Neuronal stem cell (in vitro differentiated cells): ENCODE measurements at regions not wholly inside any gene's neighbourhood (a gene's known extent, or its start where the extent isn't known, plus 50 kb on each side); places are given as distances from the start of the nearest gene placed in this dataset.

Experiments
- DNase-seq: peaks from one replicate; pipeline ENCODE4 v3.0.0-alpha.2; 2013; ENCODE audit warnings: low spot score
- H2AFZ ChIP-seq: one replicate; pipeline ENCODE4 v1.6.1; 2013; ENCODE audit warnings: mild to moderate bottlenecking, low read length, inconsistent platforms
- H2AK5ac ChIP-seq: 2 replicates; pipeline ENCODE4 v1.6.1; 2013; ENCODE audit warnings: low read depth, mild to moderate bottlenecking, inconsistent platforms, low read length, moderate library complexity, mixed read lengths
- H2BK120ac ChIP-seq: 2 replicates; pipeline ENCODE4 v1.6.1; 2013; ENCODE audit warnings: low read depth, mild to moderate bottlenecking, inconsistent platforms, low read length, moderate library complexity, mixed read lengths
- H2BK12ac ChIP-seq: one replicate; pipeline ENCODE4 v1.6.1; 2013; ENCODE audit warnings: low read length, inconsistent platforms
- H2BK15ac ChIP-seq: 2 replicates; pipeline ENCODE4 v1.6.1; 2013; ENCODE audit warnings: mild to moderate bottlenecking, low read length, inconsistent platforms, mixed read lengths
- H2BK5ac ChIP-seq: one replicate; pipeline ENCODE4 v1.6.1; 2013; ENCODE audit warnings: inconsistent platforms, mild to moderate bottlenecking, low read length, moderate library complexity
- H3K14ac ChIP-seq: one replicate; pipeline ENCODE4 v1.6.1; 2013; ENCODE audit warnings: low read length, inconsistent platforms
- H3K18ac ChIP-seq: 2 replicates; pipeline ENCODE4 v1.6.1; 2013; ENCODE audit warnings: low read length, inconsistent platforms
- H3K23ac ChIP-seq: 2 replicates; pipeline ENCODE4 v1.6.1; 2013; ENCODE audit warnings: low read depth, mild to moderate bottlenecking, mixed read lengths, low read length, inconsistent platforms; ENCODE audit not compliant: poor library complexity
- H3K27ac ChIP-seq: replicated peaks from 3 replicates; pipeline ENCODE4 v1.5.1; 2013; ENCODE audit warnings: low read length, inconsistent platforms
- H3K27me3 ChIP-seq, 3 experiments: 2 replicates each; pipeline ENCODE4 v1.6.1; 2013; ENCODE audit warnings: low read length in 3 of 3, mild to moderate bottlenecking in 2 of 3, inconsistent platforms in 1 of 3, low read depth in 1 of 3, mixed read lengths in 1 of 3, moderate library complexity in 1 of 3; ENCODE audit not compliant: control insufficient read depth in 3 of 3, insufficient read depth in 3 of 3
- H3K36me3 ChIP-seq, 2 donors: replicated peaks in 1 of 2; 2 replicates each; pipeline ENCODE4 v1.6.1; 2013; ENCODE audit warnings: low read length in 2 of 2; ENCODE audit not compliant: control insufficient read depth in 2 of 2, insufficient read depth in 2 of 2
- H3K4ac ChIP-seq: 2 replicates; pipeline ENCODE4 v1.6.1; 2013; ENCODE audit warnings: inconsistent platforms, mild to moderate bottlenecking, low read length, moderate library complexity
- H3K4me1 ChIP-seq, 2 donors: 1 replicate in 1 of 2; 2 replicates in 1 of 2; pipeline ENCODE4 v1.6.1; 2013; ENCODE audit warnings: low read length in 2 of 2, low read depth in 1 of 2; ENCODE audit not compliant: control insufficient read depth in 2 of 2, insufficient read depth in 1 of 2
- H3K4me2 ChIP-seq: one replicate; pipeline ENCODE4 v1.6.1; 2013; ENCODE audit warnings: mild to moderate bottlenecking, low read length, inconsistent platforms; ENCODE audit not compliant: insufficient read depth, poor library complexity, severe bottlenecking
- H3K4me3 ChIP-seq, 2 donors: 2 replicates each; pipeline ENCODE4 v1.5.1; 2013; ENCODE audit warnings: low read length in 2 of 2, mild to moderate bottlenecking in 2 of 2, inconsistent platforms in 1 of 2, moderate library complexity in 1 of 2
- H3K79me1 ChIP-seq: one replicate; pipeline ENCODE4 v1.6.1; 2013; ENCODE audit warnings: low read depth, mild to moderate bottlenecking, inconsistent platforms, low read length, moderate library complexity
- H3K9ac ChIP-seq: one replicate; pipeline ENCODE4 v1.6.1; 2013; ENCODE audit warnings: mild to moderate bottlenecking, low read depth, low read length, inconsistent platforms; ENCODE audit not compliant: poor library complexity
- H3K9me3 ChIP-seq, 2 donors: replicated peaks in 1 of 2; 2 replicates each; pipeline versions ENCODE3 to v1.6.1; 2013; ENCODE audit warnings: low read length in 2 of 2, mild to moderate bottlenecking in 2 of 2, inconsistent platforms in 1 of 2, low read depth in 1 of 2, mixed read lengths in 1 of 2, moderate library complexity in 1 of 2; ENCODE audit not compliant: control insufficient read depth in 2 of 2, insufficient read depth in 1 of 2
- H4K8ac ChIP-seq: one replicate; pipeline ENCODE4 v1.6.1; 2013; ENCODE audit warnings: low read depth, mild to moderate bottlenecking, inconsistent platforms, low read length, moderate library complexity
- H4K91ac ChIP-seq: one replicate; pipeline ENCODE4 v1.6.1; 2013; ENCODE audit warnings: low read length, low read depth, mild to moderate bottlenecking, inconsistent platforms; ENCODE audit not compliant: poor library complexity
- WGBS, 2 donors: extraction: QIAGEN DNeasy Blood & Tissue Kit; methylation state at CpG; one replicate each; pipeline ENCODE4 v1.1.7; 2013; ENCODE audit warnings: missing lambda C conversion rate in 2 of 2, mixed read lengths in 1 of 2; ENCODE audit not compliant: insufficient read length in 2 of 2, insufficient replicate concordance in 1 of 2; ENCODE audit errors: extremely low coverage in 2 of 2; 5-methylcytosine and 5-hydroxymethylcytosine counted together

GRCh38 chr15:95284492-95284891, 1046.0 kb upstream of the NR2F2 start:
- Histone ChIP-seq H4K91ac (no peak overlapping the region), H2BK120ac (no peak overlapping the region), H3K4ac (no peak overlapping the region), H3K18ac (no peak overlapping the region), H2BK15ac (no peak overlapping the region), H2AFZ (peak overlapping the region; percentile 85), H3K4me3 (no peak overlapping the region), H3K27ac (no peak overlapping the region), H3K27me3 (no peaks in the 10 kb centered on the region), H3K9me3 (no peaks in the 10 kb centered on the region), H3K79me1 (no peaks in the 10 kb centered on the region), H3K4me1 (peaks cover 9 to 41% of the 10 kb centered on the region in 2 donors), H2BK12ac (no peak overlapping the region), H3K36me3 (no peaks in the 10 kb centered on the region), H3K23ac (no peak overlapping the region), H2BK5ac (no peak overlapping the region), H3K9ac (no peak overlapping the region), H3K14ac (no peak overlapping the region), H2AK5ac (no peak overlapping the region), H3K4me2 (no peak overlapping the region), H4K8ac (no peak overlapping the region)
- DNase-seq, result no peak
- WGBS, 2 donors, result no CpG with 5 or more reads among the region's 4 CpGs

- no peak overlapping the region for H4K91ac ChIP-seq
- no peak overlapping the region for H2BK12ac ChIP-seq
- no peak overlapping the region for H3K4me3 ChIP-seq
- no peak overlapping the region for H3K27ac ChIP-seq
- H3K36me3 ChIP-seq, result no peaks in the 10 kb centered on the region
- no peaks in the 10 kb centered on the region for H3K27me3 ChIP-seq
- H3K23ac ChIP-seq, result no peak overlapping the region
- no peak overlapping the region for H2BK15ac ChIP-seq
- DNase-seq, result peak; percentile 51
- H3K14ac ChIP-seq, result no peak overlapping the region
- H3K4ac ChIP-seq, result no peak overlapping the region
- no peak overlapping the region for H2BK5ac ChIP-seq
- no peaks in the 10 kb centered on the region for H3K79me1 ChIP-seq
- peak overlapping the region; percentile 85 for H2AFZ ChIP-seq
- no peak overlapping the region for H2AK5ac ChIP-seq
- H3K9ac ChIP-seq, result no peak overlapping the region
- no peak overlapping the region for H3K4me2 ChIP-seq
- H3K18ac ChIP-seq, result no peak overlapping the region
- H3K9me3 ChIP-seq, result no peaks in the 10 kb centered on the region
- no peak overlapping the region for H2BK120ac ChIP-seq
- H3K4me1 ChIP-seq, result peaks cover 9 to 46% of the 10 kb centered on the region in 2 donors
- no peak overlapping the region for H4K8ac ChIP-seq
- WGBS, 2 donors, result no CpG with 5 or more reads among the region's 3 CpGs
Observed at GRCh38 chr15:95284933-95285421, 1045.5 kb upstream of the NR2F2 start.

DNA sequence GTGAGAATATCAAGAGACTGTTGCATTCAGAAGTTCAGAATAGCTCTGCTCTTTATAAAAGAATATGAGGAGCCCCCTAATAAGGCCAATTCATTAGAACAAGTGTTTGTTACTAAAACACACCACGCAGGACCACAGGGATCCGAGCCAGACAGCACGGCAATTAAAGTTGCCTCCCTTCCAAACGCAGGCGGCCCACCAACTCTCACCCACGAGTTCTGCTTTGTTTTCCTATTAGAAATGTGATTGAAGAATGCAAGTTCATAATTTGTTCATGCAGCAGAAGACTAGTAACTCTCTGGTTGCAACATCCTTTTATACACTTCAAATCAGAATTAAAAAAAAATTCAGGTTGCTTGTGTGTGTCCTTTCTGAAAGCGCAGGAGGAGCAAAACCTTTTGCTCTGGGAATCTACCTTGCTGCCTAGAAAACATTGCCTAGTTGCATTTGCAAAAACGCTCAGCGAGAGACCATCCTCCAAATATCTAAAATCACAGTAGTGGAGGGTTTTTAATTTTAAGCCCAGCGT, 1044.1 kb upstream of the NR2F2 start:
- peak overlapping the region; percentile 21 for H3K4me2 ChIP-seq
- H4K91ac ChIP-seq, result no peak overlapping the region
- peak overlapping the region; percentile 81 for H3K27ac ChIP-seq
- DNase-seq, result no peak
- no peak overlapping the region for H2BK120ac ChIP-seq
- no peaks in the 10 kb centered on the region for H3K9me3 ChIP-seq
- peak overlapping the region in 1 of 2 donors; percentile 35 for H3K4me3 ChIP-seq
- no peak overlapping the region for H2BK15ac ChIP-seq
- H2AFZ ChIP-seq, result peak overlapping the region; percentile 66
- H3K18ac ChIP-seq, result no peak overlapping the region
- H3K23ac ChIP-seq, result no peak overlapping the region
- H3K4me1 ChIP-seq, result peaks cover 13 to 58% of the 10 kb centered on the region in 2 donors
- no peak overlapping the region for H2BK12ac ChIP-seq
- no CpG with 5 or more reads among the region's 10 CpGs for WGBS, 2 donors
- H3K79me1 ChIP-seq, result no peaks in the 10 kb centered on the region
- no peak overlapping the region for H4K8ac ChIP-seq
- H3K27me3 ChIP-seq, result no peaks in the 10 kb centered on the region
- no peaks in the 10 kb centered on the region for H3K36me3 ChIP-seq
- no peak overlapping the region for H3K4ac ChIP-seq
- H2BK5ac ChIP-seq, result no peak overlapping the region
- H3K9ac ChIP-seq, result no peak overlapping the region
- no peak overlapping the region for H2AK5ac ChIP-seq
- no peak overlapping the region for H3K14ac ChIP-seq

DNA sequence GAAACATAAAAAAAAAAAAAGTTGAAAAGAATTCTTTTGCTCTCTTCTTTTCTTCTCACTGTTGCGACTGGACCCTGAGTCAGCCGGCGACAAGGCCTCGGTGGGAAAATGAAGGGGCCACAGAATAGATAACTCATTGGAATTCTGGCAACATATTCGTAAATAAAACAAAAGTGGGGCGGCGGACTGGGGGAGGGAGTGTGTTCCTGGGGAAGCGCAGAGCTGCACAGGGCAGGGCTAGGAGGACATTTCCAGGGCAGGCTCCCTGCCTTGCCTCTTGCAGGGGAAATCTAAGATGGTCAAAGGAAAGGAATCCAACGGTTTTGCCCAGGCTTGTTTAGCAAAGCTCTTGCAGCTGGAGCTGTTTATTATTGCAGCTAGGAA, 1042.8 kb upstream of the NR2F2 start:
- Histone ChIP-seq H3K4ac (no peak overlapping the region), H3K4me1 (peaks cover 14 to 64% of the 10 kb centered on the region in 2 donors)

More for the DNA sequence above, 1042.8 kb upstream of the NR2F2 start:
- Histone ChIP-seq H4K8ac (no peak overlapping the region), H3K9me3 (no peaks in the 10 kb centered on the region), H3K27me3 (no peaks in the 10 kb centered on the region), H3K18ac (no peak overlapping the region), H3K23ac (no peak overlapping the region), H4K91ac (no peak overlapping the region), H3K9ac (no peak overlapping the region), H2BK12ac (no peak overlapping the region), H3K27ac (peak overlapping the region; percentile 48), H3K14ac (no peak overlapping the region), H3K79me1 (no peaks in the 10 kb centered on the region), H2BK15ac (no peak overlapping the region), H3K4me2 (peak overlapping the region; percentile 49), H2AFZ (peak overlapping the region; percentile 66), H3K36me3 (no peaks in the 10 kb centered on the region), H2AK5ac (no peak overlapping the region), H2BK5ac (no peak overlapping the region), H2BK120ac (no peak overlapping the region), H3K4me3 (peak overlapping the region in 1 of 2 donors; percentile 35)
- WGBS, 2 donors, result no CpG with 5 or more reads among the region's 9 CpGs
- no peak for DNase-seq
